ENCODE measurements at regions not wholly inside any gene's neighbourhood (a gene's known extent, or its start where the extent isn't known, plus 50 kb on each side); places are given as distances from the start of the nearest gene placed in this dataset.

DNA sequence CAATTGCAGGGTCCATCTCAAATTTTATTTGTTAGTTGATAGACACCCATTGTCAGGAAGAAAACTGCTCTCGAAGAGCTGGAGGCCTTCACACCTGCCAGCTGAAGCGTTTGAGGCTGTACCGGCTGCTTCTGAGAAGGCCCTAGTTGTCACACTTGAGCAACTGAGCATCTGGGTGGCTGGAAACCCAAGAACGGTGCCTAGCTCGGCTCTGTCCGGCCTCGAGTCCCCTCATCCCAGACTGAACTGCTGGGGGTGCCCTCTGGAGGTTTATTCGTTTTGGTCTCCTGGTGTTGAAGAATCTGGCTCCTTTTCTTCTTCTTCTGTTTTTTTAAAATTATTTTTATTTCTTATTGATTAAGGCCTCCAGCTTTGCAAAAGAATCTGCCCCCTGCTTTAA, 59.3 kb upstream of the EXOC6 start:
- DNase-seq, result peak; percentile 83
- H3K27ac ChIP-seq, result peak overlapping the region in 6 of 8 donors; percentile 65 to 85 (median 75)
- intact Hi-C loops (cut with DNase I; ENCODE audit: low total_unique reads), result no loop called here
- H3K36me3 ChIP-seq, result no peaks in the 10 kb centered on the region
- no peaks in the 10 kb centered on the region for H3K9me3 ChIP-seq
- 68 to 77% (median 72%) methylated on average over 8 of the region's 8 CpGs for WGBS, 5 donors
- peaks cover 11 to 48% (median 34%) of the 10 kb centered on the region in 6 donors for H3K4me1 ChIP-seq
- TF ChIP-seq POLR2A (IDR thresholded peaks at IDR 0.05), result no peak
- TF ChIP-seq, protein P1, sequence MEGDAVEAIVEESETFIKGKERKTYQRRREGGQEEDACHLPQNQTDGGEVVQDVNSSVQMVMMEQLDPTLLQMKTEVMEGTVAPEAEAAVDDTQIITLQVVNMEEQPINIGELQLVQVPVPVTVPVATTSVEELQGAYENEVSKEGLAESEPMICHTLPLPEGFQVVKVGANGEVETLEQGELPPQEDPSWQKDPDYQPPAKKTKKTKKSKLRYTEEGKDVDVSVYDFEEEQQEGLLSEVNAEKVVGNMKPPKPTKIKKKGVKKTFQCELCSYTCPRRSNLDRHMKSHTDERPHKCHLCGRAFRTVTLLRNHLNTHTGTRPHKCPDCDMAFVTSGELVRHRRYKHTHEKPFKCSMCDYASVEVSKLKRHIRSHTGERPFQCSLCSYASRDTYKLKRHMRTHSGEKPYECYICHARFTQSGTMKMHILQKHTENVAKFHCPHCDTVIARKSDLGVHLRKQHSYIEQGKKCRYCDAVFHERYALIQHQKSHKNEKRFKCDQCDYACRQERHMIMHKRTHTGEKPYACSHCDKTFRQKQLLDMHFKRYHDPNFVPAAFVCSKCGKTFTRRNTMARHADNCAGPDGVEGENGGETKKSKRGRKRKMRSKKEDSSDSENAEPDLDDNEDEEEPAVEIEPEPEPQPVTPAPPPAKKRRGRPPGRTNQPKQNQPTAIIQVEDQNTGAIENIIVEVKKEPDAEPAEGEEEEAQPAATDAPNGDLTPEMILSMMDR (IDR thresholded peaks at IDR 0.05 in 8 of 11, conservative IDR thresholded peaks at IDR 0.05 in 3 of 11), result no peak
- TF ChIP-seq POLR2AphosphoS5 (IDR thresholded peaks at IDR 0.05), result peak in 2 of 3 donors; percentile 7 to 47
- H3K27me3 ChIP-seq (replicated peaks in 1 of 7), result no peaks in the 10 kb centered on the region
- H3K4me3 ChIP-seq, result no peak overlapping the region

DNA sequence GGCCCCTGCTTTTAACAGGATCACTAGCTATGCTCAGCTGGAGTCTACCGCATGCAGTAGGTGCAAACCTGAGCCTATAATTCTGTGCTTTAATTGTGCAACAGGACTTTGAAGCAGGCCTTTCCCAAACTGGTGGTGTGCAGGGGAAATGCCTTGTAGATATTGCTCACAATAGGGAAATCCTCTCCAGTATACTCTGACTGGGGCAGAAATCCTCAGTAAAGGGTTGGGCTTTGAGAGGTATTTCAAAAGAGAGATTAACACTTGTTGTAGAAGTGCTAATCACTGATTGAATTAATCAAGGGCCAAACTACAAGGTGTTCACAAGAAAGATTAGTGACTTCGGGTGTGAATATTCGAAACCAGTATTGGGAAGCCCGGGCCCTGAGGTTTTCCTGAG, 58.5 kb upstream of the EXOC6 start:
- no peak for TF ChIP-seq POLR2AphosphoS5 (IDR thresholded peaks at IDR 0.05)
- Histone ChIP-seq H3K4me1 (peaks cover 11 to 48% (median 34%) of the 10 kb centered on the region in 6 donors), H3K4me3 (no peak overlapping the region), H3K27ac (peak overlapping the region in 7 of 8 donors; percentile 54 to 85 (median 68)), H3K27me3 (replicated peaks in 1 of 7) (no peaks in the 10 kb centered on the region), H3K36me3 (no peaks in the 10 kb centered on the region), H3K9me3 (no peaks in the 10 kb centered on the region)
- 60 to 75% (median 65%) methylated on average over 4 of the region's 4 CpGs for whole genome bisulfite sequencing, 5 donors
- intact Hi-C loops (cut with DNase I; ENCODE audit: low total_unique reads), result no loop called here
- no peak for DNase-seq

DNA sequence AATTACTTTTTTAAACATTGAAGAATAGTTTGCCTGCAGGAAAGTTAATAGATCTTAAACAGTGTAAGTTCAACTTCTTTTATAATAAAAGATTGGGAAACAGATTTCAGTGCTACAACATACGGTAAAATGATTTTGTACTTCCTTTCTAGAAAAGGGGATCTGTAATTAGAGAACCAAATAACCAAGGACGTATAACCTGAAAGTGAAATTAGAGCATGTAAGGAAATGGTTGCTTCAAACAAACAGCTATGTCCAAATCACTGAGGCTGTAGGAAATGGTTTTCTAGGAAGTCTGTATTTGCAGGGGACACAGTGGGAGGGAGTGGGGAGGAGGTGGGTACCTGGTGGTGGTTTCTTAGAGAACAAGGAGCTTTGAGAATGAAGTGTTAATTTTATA, 57.9 kb upstream of the EXOC6 start:
- TF ChIP-seq, protein P1 (IDR thresholded peaks at IDR 0.05 in 8 of 11, conservative IDR thresholded peaks at IDR 0.05 in 3 of 11), result no peak
- TF ChIP-seq POLR2AphosphoS5 (IDR thresholded peaks at IDR 0.05) (no peak), POLR2A (IDR thresholded peaks at IDR 0.05) (no peak)
- H3K27ac ChIP-seq, result peak overlapping the region; percentile 39 to 85 (median 68)
- H3K4me3 ChIP-seq, result no peak overlapping the region
- peaks cover 11 to 48% (median 34%) of the 10 kb centered on the region in 6 donors for H3K4me1 ChIP-seq
- no peaks in the 10 kb centered on the region for H3K36me3 ChIP-seq
- H3K9me3 ChIP-seq, result no peaks in the 10 kb centered on the region
- H3K27me3 ChIP-seq (replicated peaks in 1 of 7), result no peaks in the 10 kb centered on the region
- no peak for DNase-seq
- 10 to 19% (median 16%) methylated on average over 2 of the region's 2 CpGs for WGBS, 5 donors
- intact Hi-C loops (cut with DNase I; ENCODE audit: low total_unique reads), result no loop called here

DNA sequence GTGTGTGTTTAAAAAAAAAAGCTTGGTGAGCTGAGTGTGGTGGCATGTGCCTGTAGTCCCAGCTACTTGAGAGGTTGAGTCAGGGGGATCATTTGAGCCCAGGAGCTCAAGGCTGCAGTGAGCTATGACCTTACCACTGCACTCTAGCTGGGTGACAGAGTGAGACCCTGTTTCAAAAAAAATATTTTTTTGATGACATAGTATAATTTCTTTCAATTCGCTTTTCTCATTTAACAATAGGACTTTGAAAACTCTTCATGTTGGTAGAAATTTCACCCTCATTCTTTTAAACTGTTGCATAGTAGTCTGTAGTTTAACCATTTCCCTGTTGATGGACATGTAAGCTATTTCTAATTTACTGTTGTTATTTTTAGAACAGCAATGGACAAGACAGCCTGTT, 55.7 kb upstream of the EXOC6 start:
- Histone ChIP-seq H3K27me3 (replicated peaks in 1 of 7) (no peaks in the 10 kb centered on the region), H3K27ac (no peak overlapping the region), H3K4me3 (no peak overlapping the region), H3K9me3 (no peaks in the 10 kb centered on the region), H3K4me1 (peaks cover 11 to 38% (median 29%) of the 10 kb centered on the region in 6 donors), H3K36me3 (no peaks in the 10 kb centered on the region)
- WGBS, 5 donors, result 92 to 100% (median 97%) methylated on average over 1 of the region's 1 CpG
- TF ChIP-seq POLR2A (IDR thresholded peaks at IDR 0.05) (no peak), POLR2AphosphoS5 (IDR thresholded peaks at IDR 0.05) (no peak)
- TF ChIP-seq, protein P1 (IDR thresholded peaks at IDR 0.05 in 8 of 11, conservative IDR thresholded peaks at IDR 0.05 in 3 of 11), result no peak
- intact Hi-C loops (cut with DNase I; ENCODE audit: low total_unique reads), result no loop called here
- DNase-seq, result no peak

Data from spleen (tissue), 11 donors.